OCI-LY3 (cell line): ENCODE measurements at regions not wholly inside any gene's neighbourhood (a gene's known extent, or its start where the extent isn't known, plus 50 kb on each side); places are given as distances from the start of the nearest gene placed in this dataset.

Experiments used
- H2AFZ ChIP-seq: fragments of 200-600, 300-600 bp; shearing (Covaris generic); 2 replicates; pipeline ENCODE4 v1.6.0; 2014; ENCODE audit warnings: antibody characterized with exemption, low read depth, low read length
- H3K27ac ChIP-seq: fragments of 200-600, 300-600 bp; sonication (generic); 2 replicates; pipeline ENCODE4 v1.5.1; 2014; ENCODE audit warnings: mild to moderate bottlenecking, low read length, moderate library complexity, mixed read lengths
- H3K27me3 ChIP-seq: fragments of 200-600, 300-600 bp; sonication (generic); 2 replicates; pipeline ENCODE4 v1.6.1; 2014; ENCODE audit warnings: low read depth, low read length, mixed read lengths
- H3K36me3 ChIP-seq: fragments of 200-600, 300-600 bp; sonication (generic); replicated peaks from 2 replicates; pipeline ENCODE3; 2014; ENCODE audit warnings: low read depth, low read length, mixed read lengths
- H3K4me1 ChIP-seq: fragments of 300-600, 200-600 bp; sonication (generic); 2 replicates; pipeline ENCODE4 v1.6.1; 2014; ENCODE audit warnings: low read length, mixed read lengths
- H3K4me2 ChIP-seq: fragments of 200-600, 300-600 bp; sonication (generic); 2 replicates; pipeline ENCODE4 v1.6.1; 2014; ENCODE audit warnings: low read length, mixed read lengths
- H3K4me3 ChIP-seq: fragments of 300-600, 200-600 bp; sonication (generic); 2 replicates; pipeline ENCODE4 v1.5.1; 2014; ENCODE audit warnings: antibody characterized with exemption, mild to moderate bottlenecking, low read length, moderate library complexity
- H3K79me2 ChIP-seq: fragments of 300-600, 200-600 bp; shearing (Covaris generic); 2 replicates; pipeline ENCODE4 v1.6.1; 2014; ENCODE audit warnings: mild to moderate bottlenecking, low read length, mixed read lengths
- H3K9ac ChIP-seq: fragments of 300-600, 200-600 bp; shearing (Covaris generic); 2 replicates; pipeline ENCODE4 v1.6.0; 2014; ENCODE audit warnings: mild to moderate bottlenecking, low read length, moderate library complexity
- H3K9me3 ChIP-seq: fragments of 200-600, 300-600 bp; shearing (Covaris generic); 2 replicates; pipeline ENCODE4 v1.6.1; 2014; ENCODE audit warnings: low read length, mixed read lengths; ENCODE audit not compliant: insufficient read depth
- H4K20me1 ChIP-seq: fragments of 200-600, 300-600 bp; sonication (generic); 2 replicates; pipeline ENCODE4 v1.6.1; 2016; ENCODE audit warnings: low read length, mixed read lengths; ENCODE audit not compliant: insufficient read depth
- CTCF ChIP-seq: fragments of 200-600, 300-600 bp; sonication (generic); IDR thresholded peaks from 2 replicates; pipeline ENCODE4 v1.5.1; 2014; ENCODE audit warnings: antibody characterized with exemption, low read length, low read depth
- EZH2phosphoT487 ChIP-seq: fragments of 200-600 bp; shearing (Covaris generic); IDR thresholded peaks from 2 replicates; pipeline ENCODE4 v1.6.1; 2018; ENCODE audit warnings: antibody characterized with exemption, mixed run types, low read depth

GRCh38 chr3:31476209-31476608, 56.5 kb upstream of the STT3B start:
- H4K20me1 ChIP-seq, result no peaks in the 10 kb centered on the region
- H3K27me3 ChIP-seq, result no peaks in the 10 kb centered on the region
- no peak overlapping the region for H2AFZ ChIP-seq
- peaks cover 24% of the 10 kb centered on the region for H3K4me1 ChIP-seq
- peaks cover 8% of the 10 kb centered on the region for H3K36me3 ChIP-seq
- H3K4me2 ChIP-seq, result no peak overlapping the region
- TF ChIP-seq CTCF, result no peak
- TF ChIP-seq EZH2phosphoT487, result no peak
- H3K27ac ChIP-seq, result no peak overlapping the region
- H3K79me2 ChIP-seq, result no peaks in the 10 kb centered on the region
- 0 out of 2 replicates have a peak, but pooled peaks cover 7% of the 10 kb centered on the region for H3K9me3 ChIP-seq
- H3K4me3 ChIP-seq, result no peak overlapping the region
- H3K9ac ChIP-seq, result no peak overlapping the region

- no peaks in the 10 kb centered on the region for H4K20me1 ChIP-seq
- H3K9me3 ChIP-seq, result no peaks in the 10 kb centered on the region
- H2AFZ ChIP-seq, result no peak overlapping the region
- H3K79me2 ChIP-seq, result no peaks in the 10 kb centered on the region
- TF ChIP-seq EZH2phosphoT487, result no peak
- no peak for TF ChIP-seq CTCF
- no peaks in the 10 kb centered on the region for H3K36me3 ChIP-seq
- no peaks in the 10 kb centered on the region for H3K27me3 ChIP-seq
- no peak overlapping the region for H3K4me2 ChIP-seq
- no peak overlapping the region for H3K4me3 ChIP-seq
- H3K9ac ChIP-seq, result no peak overlapping the region
- peaks cover 9% of the 10 kb centered on the region for H3K4me1 ChIP-seq
- H3K27ac ChIP-seq, result no peak overlapping the region
These were observed 53.3 kb upstream of the STT3B start for GRCh38 chr3:31479431-31479830.

GRCh38 chr3:31481697-31482096, 51.0 kb upstream of the STT3B start:
- H2AFZ ChIP-seq, result no peak overlapping the region
- TF ChIP-seq CTCF (no peak), EZH2phosphoT487 (no peak)
- H4K20me1 ChIP-seq, result no peaks in the 10 kb centered on the region
- H3K36me3 ChIP-seq, result no peaks in the 10 kb centered on the region
- no peak overlapping the region for H3K4me3 ChIP-seq
- no peak overlapping the region for H3K9ac ChIP-seq
- no peak overlapping the region for H3K27ac ChIP-seq
- H3K79me2 ChIP-seq, result no peaks in the 10 kb centered on the region
- H3K9me3 ChIP-seq, result no peaks in the 10 kb centered on the region
- peaks cover 9% of the 10 kb centered on the region for H3K4me1 ChIP-seq
- H3K27me3 ChIP-seq, result no peaks in the 10 kb centered on the region
- H3K4me2 ChIP-seq, result no peak overlapping the region

GRCh38 chr3:31482493-31483200, 50.1 kb upstream of the STT3B start:
- no peak overlapping the region for H3K4me2 ChIP-seq

More at GRCh38 chr3:31482493-31483200, 50.1 kb upstream of the STT3B start:
- Histone ChIP-seq H3K4me1 (peaks cover 5% of the 10 kb centered on the region), H4K20me1 (no peaks in the 10 kb centered on the region), H3K36me3 (no peaks in the 10 kb centered on the region), H3K27me3 (no peaks in the 10 kb centered on the region), H3K27ac (no peak overlapping the region), H3K79me2 (no peaks in the 10 kb centered on the region), H3K9ac (no peak overlapping the region), H3K4me3 (no peak overlapping the region), H3K9me3 (no peaks in the 10 kb centered on the region), H2AFZ (no peak overlapping the region)
- TF ChIP-seq CTCF, result no peak
- no peak for TF ChIP-seq EZH2phosphoT487
